GM21515 (cell line): ENCODE measurements at regions not wholly inside any gene's neighbourhood (a gene's known extent, or its start where the extent isn't known, plus 50 kb on each side); places are given as distances from the start of the nearest gene placed in this dataset.

Source experiments
- ATAC-seq: cut with Tn5 transposase; IDR thresholded peaks from one replicate; pipeline ENCODE4 v1.9.1; 2021; ENCODE audit not compliant: unreplicated experiment

DNA sequence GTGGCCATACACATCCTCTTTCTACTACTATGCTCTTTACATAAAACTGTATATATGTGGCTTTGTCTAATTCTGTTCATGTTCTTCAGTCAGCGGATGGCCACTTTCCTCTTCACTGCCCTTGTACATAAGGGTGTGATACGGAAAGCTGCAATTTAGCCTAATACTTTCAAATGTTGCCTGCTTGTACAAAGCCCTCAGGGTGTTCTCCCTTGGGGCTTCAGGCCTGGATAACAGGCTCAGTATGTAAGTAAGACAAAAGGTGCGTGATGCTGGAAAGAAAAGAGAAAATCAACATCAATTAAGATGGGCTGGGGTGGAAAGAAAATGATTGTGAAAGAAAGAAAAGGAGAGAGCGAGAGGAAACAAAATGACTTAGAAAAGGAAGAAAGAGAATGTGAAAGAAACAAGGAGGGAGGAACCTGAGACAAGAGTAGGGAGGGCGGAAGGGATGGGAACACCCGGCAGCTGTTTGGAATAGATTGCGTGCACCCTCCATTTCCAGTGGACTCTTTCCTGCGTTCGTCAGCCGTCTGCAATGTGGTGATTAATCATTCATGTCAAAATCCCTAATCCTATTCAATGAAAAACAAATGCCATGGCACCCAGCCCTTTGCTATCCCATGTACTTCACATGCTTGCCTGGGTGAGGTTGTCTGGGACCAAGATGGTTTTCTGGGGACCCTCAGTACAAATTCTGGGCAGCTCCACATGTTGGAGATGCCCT, 553.6 kb downstream of the NUF2 start:
- ATAC-seq = no peak

DNA sequence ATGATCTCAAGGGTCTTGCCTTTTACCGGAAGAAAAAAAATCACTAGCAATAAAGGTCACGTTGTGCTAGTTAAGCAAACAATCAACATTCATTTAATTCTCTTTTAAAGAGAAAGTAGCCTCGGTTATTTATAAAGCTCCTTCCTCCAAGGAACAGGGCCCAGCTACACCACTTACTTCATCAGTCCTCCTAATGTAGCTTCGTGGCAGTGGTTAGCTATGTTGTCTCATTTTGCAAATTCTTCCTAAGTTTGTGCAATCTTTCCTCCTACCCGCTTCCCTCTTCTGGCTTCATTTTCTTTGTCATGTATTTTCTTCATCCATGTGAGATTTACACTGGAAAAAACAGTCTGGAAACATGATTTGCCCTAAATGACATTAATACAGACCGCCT, 554.2 kb downstream of the NUF2 start:
- ATAC-seq = no peak

DNA sequence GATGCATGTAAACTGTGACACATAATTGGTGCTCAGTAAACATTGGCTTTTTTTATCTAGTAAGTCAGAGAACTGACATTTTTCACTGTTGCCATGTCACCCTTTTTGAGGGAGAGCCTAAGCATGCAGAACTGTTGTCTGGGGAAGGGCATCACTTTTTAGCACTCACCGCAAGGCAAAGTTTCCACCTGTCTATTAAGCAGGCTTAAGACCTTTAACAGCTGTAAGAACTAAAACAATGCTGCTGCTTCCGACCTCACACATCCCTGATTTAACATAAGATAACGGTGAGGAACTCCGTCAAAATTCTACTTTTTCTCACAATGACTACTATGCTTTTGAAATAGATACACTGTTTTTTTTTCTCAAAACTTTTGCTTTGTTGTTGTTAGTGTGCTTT, 554.8 kb downstream of the NUF2 start:
- ATAC-seq = no peak

DNA sequence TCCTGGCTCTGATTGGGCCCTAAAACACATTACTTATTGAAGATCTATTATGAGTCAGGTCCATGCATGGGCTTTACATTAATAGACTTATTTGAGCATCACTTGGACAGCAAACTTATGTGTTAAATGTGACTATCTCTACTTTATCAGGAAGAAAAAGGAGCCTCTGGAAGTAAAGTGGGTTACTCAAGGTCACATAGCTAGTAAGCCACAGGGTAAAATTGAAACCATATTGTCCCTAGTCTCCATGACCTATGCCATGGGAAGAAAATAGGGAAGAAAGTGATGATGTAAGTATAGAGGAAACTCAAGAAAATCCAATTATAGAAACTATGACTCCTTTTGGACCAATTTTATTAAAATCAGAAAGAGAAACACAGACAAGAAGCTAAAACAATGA, 555.3 kb downstream of the NUF2 start:
- ATAC-seq = no peak

DNA sequence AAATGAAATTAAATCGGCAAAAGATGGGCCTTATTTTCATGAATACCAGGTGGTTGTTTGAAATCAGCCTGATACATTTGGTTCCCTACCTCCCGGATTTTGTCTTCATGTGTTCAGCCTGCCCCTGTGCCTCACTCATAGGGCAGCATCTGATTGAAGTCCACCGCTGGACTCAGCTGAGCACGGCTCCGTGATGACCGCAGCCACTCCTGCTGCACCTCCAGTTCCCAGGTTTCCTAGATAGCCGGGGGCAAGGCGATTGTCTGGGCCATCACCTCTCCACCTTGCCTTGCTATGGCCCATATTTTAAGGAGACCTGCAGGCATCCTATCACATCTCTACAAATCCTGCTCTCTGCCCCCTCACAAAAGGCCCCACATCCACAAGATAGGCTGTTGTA, 563.8 kb downstream of the NUF2 start:
- no peak for ATAC-seq

DNA sequence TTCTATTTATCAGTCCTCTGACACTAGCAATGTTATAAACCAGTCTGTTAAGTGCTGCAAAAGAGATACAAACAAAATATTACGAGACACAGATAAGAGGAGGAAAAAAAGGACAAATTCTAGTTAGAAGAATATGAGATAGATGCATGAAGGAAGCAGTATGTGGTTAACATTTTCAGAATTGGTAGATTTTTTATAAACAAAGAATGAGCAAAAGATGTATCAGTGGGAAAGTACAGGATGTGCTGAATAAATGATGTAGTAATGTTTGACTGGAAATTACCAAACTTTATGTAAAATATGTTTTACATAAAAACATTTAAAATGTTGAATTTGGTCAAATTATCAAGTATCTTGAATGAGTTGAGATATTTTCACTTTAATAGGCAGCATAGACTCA, 574.2 kb downstream of the NUF2 start:
- ATAC-seq = no peak

DNA sequence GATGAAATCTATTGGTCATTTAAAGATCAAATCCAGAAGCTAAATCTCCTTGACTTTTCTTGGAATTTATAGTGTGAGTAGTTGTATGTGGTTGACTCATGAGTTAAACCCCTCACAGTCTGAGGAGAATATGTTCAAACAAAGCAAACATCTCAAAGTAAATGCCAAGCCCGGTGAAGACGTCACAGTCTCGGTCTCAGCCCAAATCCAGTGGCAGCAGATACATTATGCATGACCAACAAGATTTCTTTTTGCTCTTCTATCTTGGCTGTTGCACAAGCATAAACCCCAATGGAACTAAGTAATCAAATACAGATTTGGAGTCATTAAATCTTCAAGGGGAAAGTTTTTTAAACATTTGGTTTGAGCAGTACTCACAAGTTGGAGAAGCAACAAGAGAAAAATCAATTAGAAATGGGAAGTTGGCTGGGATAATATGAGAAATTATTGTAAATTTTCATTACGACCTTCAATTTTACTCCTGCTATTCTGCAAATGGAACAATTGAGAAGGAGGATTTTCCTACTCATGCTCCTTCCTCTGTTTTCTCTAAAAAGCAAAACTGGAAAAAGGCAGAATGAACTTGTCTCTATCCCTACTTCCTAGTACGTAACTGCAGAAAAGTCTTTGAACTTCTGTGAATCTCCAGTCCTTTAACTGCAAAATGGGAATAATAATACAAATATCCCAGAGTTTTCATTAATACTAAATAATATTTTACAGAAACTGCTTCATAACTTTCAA, 575.8 kb downstream of the NUF2 start:
- ATAC-seq = no peak

DNA sequence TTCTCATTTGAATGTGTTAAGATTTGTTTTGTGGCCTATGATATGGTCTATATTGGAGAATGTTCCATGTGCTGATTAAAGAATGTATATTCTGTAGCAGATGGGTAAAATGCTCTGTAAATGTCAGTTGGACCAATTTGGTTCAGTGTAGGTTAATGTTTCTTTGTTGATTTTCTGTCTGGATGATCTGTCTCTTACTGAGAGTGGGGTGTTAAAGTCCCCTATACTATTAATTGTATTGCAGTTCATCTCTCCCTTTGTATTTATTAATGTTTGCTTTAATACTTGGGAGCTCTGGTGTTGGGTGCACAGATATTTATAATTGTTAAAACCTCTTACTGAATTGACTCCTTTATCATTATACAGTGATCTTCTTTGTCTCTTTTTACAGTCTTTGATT, 584.5 kb downstream of the NUF2 start:
- no peak for ATAC-seq

DNA sequence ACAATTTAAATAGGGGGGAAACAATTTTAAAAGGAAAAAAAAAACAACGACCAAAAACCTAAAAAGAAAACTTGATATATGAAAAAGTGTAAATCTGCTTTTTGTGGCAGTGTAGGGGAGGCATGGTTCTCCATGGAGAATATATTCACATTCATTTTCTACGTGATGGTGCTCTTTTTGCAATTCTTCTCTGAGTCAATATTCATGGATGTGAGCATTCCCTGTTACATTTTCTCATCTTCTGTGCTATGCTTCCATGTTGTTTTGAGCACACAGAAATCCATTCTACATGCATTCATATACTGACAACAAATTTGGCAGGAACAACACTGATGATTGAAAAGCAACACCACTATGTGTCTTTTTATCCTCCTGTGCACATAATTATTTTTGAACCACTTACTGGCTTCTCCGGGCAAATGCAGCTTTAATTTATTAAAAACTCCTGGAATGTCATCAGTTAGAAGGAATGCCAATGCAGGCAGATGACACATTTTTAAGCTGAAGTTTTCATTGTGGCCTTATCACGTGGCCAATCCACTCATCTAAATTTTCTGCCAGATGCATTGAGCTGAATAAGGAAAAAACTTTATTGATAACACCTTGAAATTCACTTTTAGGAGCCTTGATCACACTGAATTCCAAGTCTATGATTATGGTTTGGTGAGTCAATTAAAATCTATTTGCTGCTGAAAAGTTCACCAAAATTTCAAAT, 590.6 kb downstream of the NUF2 start:
- ATAC-seq = no peak

DNA sequence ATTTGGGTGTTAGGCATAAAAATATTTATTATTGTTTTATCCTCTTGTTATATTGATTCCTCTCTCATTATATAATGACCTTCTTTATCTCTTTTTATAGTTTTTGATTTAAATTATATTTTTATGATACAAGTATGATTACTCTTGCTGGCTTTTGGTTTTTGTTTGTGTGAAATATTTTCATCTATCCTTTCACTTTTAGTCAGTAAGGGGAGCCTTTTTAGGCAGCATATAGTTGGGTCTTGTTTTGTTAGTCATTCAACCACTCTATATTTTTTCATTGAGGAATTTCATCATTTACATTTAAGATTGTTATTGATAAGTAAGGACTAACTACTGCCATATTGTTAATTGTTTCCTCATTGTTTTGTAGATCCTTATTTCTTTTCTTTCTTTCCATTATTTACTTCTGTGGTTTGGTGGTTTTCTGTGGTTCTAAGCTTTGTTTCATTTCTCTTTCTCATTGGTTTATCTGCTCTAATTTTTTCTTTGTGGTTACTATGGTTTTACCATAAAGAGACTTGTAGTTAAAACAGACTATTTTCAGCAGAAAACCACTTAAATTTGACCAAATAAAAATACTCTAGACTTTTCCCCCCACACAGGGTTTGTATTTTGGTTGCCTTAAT, 593.1 kb downstream of the NUF2 start:
- ATAC-seq = no peak

DNA sequence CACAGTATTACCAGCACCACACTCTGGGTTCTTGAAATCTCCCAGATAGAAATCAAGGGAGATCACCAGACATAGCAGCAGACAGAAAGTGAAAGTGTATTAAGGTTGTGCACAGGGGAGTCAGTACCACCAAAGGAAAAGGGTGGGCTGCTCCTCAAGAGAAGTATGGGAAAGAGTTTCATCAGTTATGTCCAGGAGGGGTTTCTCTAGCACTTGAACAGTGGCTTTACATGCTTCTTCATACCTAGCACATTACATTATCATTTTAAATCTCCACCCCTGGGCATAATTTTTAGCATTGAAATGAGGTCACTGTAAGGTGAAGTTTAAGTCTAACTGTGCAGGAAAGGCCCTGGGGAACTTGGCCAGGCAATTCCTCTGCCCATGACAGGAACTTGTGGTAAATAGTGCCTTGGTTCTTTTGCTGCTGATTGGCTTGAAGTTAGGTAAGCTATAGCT, 601.0 kb downstream of the NUF2 start:
- ATAC-seq = peak; percentile 75

DNA sequence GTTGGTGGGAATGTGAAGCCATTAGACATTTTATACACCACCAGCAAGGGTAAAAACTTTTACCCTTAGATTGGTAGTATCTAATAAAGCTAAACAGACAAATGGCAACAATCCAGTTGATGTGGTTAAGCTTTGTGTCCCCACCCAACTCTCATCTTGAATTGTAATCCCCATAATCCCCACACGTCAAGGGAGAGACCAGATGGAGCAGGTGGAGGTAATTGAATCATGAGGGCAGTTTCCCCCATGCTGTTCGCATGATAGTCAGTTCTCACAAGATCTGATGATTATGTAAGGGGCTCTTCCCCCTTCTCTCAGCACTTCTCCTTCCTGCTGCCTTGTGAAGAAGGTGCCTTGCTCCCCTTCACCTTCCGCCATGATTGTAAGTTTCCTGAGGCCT, 602.3 kb downstream of the NUF2 start:
- ATAC-seq = no peak

DNA sequence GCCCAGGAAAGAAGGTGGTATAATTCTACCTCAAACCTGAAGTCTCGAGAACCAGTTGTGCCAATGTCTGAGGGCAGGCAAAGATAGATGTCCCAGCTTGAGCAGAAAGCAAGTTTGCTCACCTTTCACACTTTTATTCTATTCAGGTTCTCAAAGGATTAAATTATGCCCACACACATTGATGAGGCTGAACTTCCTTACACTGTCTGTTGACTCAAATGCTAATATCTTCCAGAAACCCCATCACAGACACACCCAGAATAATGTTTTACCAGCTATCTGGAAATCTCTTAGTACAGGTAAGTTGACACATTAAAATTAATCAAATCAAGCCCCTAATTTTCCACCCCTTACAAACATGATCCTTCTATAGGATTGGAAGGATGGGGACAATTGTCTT, 605.7 kb downstream of the NUF2 start:
- ATAC-seq = no peak

DNA sequence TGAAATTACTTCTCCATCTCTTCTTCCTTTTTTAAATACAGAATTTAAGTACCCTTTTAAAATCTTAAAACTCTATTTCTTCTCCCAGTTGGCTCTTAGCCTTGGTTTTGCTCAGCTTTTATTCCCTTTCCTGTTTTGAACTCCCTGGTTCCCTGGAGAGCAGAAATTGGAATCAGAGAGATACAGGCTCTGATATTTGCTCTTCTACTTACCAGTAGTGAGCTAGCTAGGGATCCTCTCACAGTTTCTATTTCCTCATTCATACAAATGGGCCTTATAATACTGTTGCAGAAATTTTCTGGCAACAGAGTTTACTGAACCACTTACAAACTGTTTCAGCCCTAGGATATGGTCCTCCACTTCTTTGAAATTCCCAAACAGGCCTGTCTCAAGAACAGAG, 606.3 kb downstream of the NUF2 start:
- no peak for ATAC-seq

DNA sequence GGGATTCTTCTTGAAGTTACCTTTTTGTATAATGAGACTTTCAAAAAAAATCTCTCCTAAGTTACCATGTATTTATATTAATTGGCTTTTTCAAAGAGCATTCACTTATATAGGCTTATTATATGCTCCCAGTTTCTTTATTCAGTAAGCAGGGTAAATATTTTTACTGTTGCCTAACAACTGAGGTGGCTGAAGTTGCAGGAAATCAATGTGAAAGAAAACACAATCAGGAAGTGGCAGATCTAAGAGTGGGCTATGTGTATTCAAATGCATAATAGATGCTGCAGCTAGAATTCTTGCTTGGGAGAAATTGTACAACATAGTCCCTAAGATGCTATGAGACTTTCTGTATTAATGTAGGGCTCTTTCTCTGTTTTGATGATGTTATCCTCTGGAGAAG, 606.9 kb downstream of the NUF2 start:
- ATAC-seq = no peak

DNA sequence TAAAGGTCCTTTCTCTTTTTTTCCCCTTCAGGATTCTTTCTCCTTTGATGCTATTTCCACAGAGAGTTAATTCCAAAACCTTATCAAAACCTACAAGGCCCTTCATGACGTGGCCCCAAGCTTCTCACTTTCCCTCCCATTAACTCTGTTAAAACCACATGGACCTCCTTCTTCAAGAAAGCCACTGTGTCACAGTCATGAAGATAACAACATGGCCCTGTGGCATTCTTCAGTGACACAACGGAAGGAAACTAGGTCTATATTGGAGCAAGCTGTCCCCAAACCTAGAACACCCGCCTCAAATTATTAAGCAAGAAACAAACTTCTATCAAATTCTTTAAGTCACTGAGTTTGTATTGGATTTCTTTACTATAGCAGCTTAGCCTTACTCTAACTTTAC, 611.1 kb downstream of the NUF2 start:
- no peak for ATAC-seq

DNA sequence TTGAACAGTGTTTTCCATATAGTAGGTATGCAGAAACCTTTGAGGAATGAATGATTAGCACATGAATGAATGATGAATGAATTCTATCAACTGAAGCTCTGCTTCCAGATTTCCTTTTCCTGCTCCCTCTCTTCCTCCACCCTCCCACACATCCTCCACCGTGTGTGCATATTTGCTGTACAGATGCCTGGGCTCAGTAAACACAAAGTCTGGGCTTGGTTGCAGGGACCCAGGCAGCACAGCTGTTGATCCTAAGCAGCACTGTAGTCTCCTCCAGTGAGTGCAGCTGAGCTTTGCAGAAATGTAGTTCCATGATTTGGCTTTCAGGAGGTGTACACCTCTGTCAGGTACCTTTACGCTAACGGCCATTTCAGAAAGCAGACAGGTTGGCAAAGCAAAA, 611.7 kb downstream of the NUF2 start:
- no peak for ATAC-seq

DNA sequence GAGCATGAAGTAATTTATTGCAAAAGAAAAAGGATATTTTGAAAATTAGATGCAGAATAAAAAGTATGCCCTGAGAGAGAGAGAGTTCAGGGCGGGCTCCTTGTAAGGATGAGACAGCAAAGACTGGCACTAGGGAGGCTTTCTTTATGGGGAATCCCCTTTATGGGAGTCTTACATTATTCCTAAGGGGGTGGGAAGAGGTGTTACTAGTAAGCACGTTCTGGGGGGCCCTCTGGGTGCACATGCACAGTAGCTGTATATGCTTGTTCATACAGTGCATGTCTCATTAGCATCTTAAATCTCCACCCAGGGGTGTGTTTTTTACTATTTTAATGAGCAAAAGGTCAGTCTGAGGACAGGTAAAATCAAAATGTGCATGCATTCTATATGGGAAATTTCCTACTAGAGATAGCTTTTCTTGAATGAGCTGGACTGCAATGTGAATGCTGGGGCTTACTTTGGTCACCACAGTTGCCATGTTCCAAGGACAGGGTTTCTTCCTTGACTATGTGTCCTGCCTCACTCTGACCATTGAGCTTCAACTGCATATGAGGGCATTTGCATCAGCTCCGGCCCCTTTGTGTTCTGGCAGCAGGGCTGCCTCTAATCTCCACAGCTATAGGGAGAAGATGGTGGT, 614.1 kb downstream of the NUF2 start:
- ATAC-seq = no peak

DNA sequence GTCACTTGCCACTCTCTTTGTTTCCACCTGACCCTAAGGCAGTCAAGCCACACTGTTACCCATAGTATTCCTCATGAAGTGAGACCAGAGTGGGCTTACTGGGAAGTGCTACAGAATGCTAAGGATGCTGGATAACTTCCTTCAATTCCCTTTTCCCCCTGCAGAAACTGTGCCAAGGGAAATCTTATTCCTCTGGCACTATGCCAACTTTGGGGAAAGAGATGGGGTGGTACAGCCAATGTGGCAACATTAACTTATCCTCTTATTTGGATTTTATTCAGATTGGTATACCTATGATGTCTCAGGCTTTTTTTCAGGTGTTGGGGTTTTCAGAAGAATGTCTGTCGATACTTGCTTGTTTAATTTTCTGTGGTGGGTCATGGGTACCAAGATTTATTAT, 599.4 kb upstream of the PBX1 start:
- ATAC-seq = no peak

DNA sequence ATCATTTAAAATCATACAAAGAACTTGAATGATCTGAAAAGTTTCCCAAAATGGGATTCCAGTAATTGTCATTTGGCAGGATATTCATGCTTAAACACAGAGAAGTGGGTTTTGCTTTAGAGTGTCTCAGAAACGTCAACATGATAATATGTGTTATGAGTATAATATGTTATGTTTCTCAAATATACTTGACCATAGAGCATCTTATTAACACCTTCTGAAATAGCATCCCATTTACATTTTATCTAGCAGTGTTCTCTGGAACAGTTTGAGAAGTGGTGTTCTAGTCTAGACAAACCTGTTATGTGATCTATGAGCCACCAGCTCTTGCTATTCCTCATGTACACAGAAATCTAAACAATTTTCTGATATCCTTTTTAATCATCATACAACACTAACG, 588.8 kb upstream of the PBX1 start:
- ATAC-seq = no peak

DNA sequence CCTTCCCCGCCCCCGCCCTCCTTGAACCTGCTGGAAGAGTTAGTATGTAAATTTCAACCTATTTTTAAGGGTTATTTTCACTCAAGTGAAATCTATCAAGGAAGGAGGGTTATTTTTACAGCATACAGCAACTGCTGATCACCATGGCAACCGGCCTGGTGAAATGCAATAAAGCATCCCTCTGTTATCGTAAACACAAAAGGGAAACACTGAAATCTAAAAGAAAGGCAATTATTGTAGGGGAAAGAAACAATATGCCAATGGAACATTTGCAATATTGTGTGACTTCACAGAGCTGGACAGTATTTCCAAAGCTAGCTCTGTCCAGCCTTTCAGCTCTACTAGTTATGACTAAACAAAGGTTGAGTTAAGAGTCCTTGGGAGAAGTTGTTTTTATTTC, 588.3 kb upstream of the PBX1 start:
- ATAC-seq = no peak
